ENCODE measurements at regions not wholly inside any gene's neighbourhood (a gene's known extent, or its start where the extent isn't known, plus 50 kb on each side); places are given as distances from the start of the nearest gene placed in this dataset.

- no peak for DNase-seq
- Histone ChIP-seq H3K36me3 (ENCODE audit: low read depth) (no peaks in the 10 kb centered on the region), H3K4me3 (no peak overlapping the region), H3K4me1 (ENCODE audit: low read depth) (no peaks in the 10 kb centered on the region), H3K9me3 (no peaks in the 10 kb centered on the region)
- TF ChIP-seq, protein P1, sequence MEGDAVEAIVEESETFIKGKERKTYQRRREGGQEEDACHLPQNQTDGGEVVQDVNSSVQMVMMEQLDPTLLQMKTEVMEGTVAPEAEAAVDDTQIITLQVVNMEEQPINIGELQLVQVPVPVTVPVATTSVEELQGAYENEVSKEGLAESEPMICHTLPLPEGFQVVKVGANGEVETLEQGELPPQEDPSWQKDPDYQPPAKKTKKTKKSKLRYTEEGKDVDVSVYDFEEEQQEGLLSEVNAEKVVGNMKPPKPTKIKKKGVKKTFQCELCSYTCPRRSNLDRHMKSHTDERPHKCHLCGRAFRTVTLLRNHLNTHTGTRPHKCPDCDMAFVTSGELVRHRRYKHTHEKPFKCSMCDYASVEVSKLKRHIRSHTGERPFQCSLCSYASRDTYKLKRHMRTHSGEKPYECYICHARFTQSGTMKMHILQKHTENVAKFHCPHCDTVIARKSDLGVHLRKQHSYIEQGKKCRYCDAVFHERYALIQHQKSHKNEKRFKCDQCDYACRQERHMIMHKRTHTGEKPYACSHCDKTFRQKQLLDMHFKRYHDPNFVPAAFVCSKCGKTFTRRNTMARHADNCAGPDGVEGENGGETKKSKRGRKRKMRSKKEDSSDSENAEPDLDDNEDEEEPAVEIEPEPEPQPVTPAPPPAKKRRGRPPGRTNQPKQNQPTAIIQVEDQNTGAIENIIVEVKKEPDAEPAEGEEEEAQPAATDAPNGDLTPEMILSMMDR (IDR thresholded peaks at IDR 0.05), result no peak
- no peak for ATAC-seq
- intact Hi-C loops (cut with DNase I, micrococcal nuclease), result no loop called here
Observed at GRCh38 chr5:152622628-152623027, 217.5 kb upstream of the NMUR2 start.

- H3K4me1 ChIP-seq (ENCODE audit: low read depth), result no peaks in the 10 kb centered on the region
- ATAC-seq, result no peak
- intact Hi-C loops (cut with DNase I, micrococcal nuclease), result no loop called here
- H3K9me3 ChIP-seq, result no peaks in the 10 kb centered on the region
- TF ChIP-seq, protein P1 (IDR thresholded peaks at IDR 0.05), result no peak
- no peak overlapping the region for H3K4me3 ChIP-seq
- H3K36me3 ChIP-seq (ENCODE audit: low read depth), result no peaks in the 10 kb centered on the region
- DNase-seq, result no peak
Observed at GRCh38 chr5:152623951-152624350, 218.9 kb upstream of the NMUR2 start.

DNA sequence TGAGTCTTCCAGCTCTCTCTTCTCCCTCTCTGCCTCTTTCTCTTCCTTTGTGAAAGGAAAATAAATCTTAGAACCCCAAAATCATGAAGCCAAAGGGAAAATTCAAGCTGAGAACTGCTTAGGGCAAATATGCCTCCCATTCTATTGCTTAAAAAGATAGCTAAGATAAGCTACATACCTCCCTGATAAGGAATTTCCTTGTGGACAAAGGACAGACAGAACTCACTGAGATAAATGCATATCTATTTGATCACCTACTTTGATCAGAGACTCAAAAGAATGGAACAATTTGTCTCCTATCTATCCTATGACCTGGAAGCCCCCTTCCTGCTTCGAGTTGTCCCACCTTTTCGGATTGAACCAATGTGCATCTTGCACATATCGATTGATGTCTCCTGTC is 220.6 kb upstream of the NMUR2 start:
- intact Hi-C loops (cut with DNase I, micrococcal nuclease), result no loop called here

GRCh38 chr5:152631221-152631620 is 226.1 kb upstream of the NMUR2 start:
- Histone ChIP-seq H3K4me1 (ENCODE audit: low read depth) (no peaks in the 10 kb centered on the region), H3K36me3 (ENCODE audit: low read depth) (no peaks in the 10 kb centered on the region), H3K9me3 (no peaks in the 10 kb centered on the region), H3K4me3 (no peak overlapping the region)
- intact Hi-C loops (cut with DNase I, micrococcal nuclease), result no loop called here
- TF ChIP-seq, protein P1 (IDR thresholded peaks at IDR 0.05), result no peak
- DNase-seq (no peak), ATAC-seq (no peak)

More for the DNA sequence above, 220.6 kb upstream of the NMUR2 start:
- no peaks in the 10 kb centered on the region for H3K4me1 ChIP-seq (ENCODE audit: low read depth)
- no peak overlapping the region for H3K4me3 ChIP-seq
- TF ChIP-seq, protein P1 (IDR thresholded peaks at IDR 0.05), result no peak
- H3K36me3 ChIP-seq (ENCODE audit: low read depth), result no peaks in the 10 kb centered on the region
- ATAC-seq (no peak), DNase-seq (no peak)
- H3K9me3 ChIP-seq, result no peaks in the 10 kb centered on the region

DNA sequence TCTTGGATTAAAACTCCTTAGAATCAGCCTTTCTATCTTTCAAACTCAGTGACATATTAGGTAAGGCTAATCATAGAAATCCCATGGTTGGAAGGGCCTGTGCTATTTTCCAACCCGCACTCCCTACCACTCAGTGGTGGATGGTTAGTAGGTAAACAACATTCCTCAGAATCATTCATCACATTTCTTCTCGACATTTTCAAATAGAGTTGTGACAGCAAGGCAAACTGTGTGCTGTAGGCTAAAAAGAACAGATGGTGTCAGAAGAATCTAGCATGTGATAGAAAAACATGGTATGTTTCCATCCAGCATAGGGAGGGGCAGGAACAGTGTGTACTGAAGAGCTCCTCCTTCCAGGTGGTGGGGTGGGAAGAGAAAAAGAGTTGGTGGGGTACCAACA is 227.3 kb upstream of the NMUR2 start:
- ATAC-seq, result no peak
- intact Hi-C loops (cut with DNase I, micrococcal nuclease), result no loop called here
- TF ChIP-seq, protein P1 (IDR thresholded peaks at IDR 0.05), result no peak

DNA sequence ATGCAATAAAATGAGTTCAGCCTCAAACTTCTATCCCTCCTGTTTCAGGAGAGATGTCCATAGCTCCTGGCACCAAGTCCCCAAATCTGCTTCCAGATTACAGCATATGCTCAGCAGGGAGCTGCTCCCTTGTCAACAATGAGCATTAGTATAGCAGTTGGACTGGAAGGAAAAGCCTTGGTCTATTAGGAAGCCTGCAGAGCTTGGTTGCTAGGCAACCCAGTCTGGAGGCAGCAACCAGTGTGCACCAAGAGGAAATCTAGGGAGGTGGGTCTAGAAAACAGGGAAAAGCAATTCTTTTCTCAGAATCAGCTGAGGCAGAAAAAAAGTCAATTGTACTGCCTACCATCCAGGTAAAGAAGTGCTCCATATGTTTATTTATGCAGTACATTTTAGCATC is 229.5 kb upstream of the NMUR2 start:
- DNase-seq (no peak), ATAC-seq (no peak)
- intact Hi-C loops (cut with DNase I, micrococcal nuclease), result no loop called here
- Histone ChIP-seq H3K4me1 (ENCODE audit: low read depth) (no peaks in the 10 kb centered on the region), H3K36me3 (ENCODE audit: low read depth) (no peaks in the 10 kb centered on the region), H3K4me3 (no peak overlapping the region), H3K9me3 (no peaks in the 10 kb centered on the region)
- TF ChIP-seq, protein P1 (IDR thresholded peaks at IDR 0.05), result no peak

More for the DNA sequence above, 227.3 kb upstream of the NMUR2 start:
- Histone ChIP-seq H3K9me3 (no peaks in the 10 kb centered on the region), H3K4me1 (ENCODE audit: low read depth) (no peaks in the 10 kb centered on the region), H3K4me3 (no peak overlapping the region), H3K36me3 (ENCODE audit: low read depth) (no peaks in the 10 kb centered on the region)
- DNase-seq, result no peak

All from mucosa of descending colon (tissue), 3 donors.